ENCODE measurements at regions not wholly inside any gene's neighbourhood (a gene's known extent, or its start where the extent isn't known, plus 50 kb on each side); places are given as distances from the start of the nearest gene placed in this dataset.

GRCh38 chr5:68817632-68818031 is 276.2 kb upstream of the SLC30A5 start:
- TF ChIP-seq TAF1 (IDR thresholded peaks at IDR 0.05; ENCODE audit: borderline replicate concordance, low read depth, low read length), result no peak
- no peak for TF ChIP-seq POLR2AphosphoS5 (IDR thresholded peaks at IDR 0.05; ENCODE audit: low read depth, low read length)
- TF ChIP-seq POLR2A (IDR thresholded peaks at IDR 0.05; ENCODE audit: low read depth, low read length), result no peak
- DNase-seq (ENCODE audit: insufficient read length) (no peak), FAIRE-seq (peak; percentile 33)

- no peak for FAIRE-seq
- no peak for DNase-seq (ENCODE audit: insufficient read length)
- TF ChIP-seq POLR2AphosphoS5 (IDR thresholded peaks at IDR 0.05; ENCODE audit: low read depth, low read length) (no peak), TAF1 (IDR thresholded peaks at IDR 0.05; ENCODE audit: borderline replicate concordance, low read depth, low read length) (no peak), POLR2A (IDR thresholded peaks at IDR 0.05; ENCODE audit: low read depth, low read length) (no peak)
Measured at GRCh38 chr5:68818057-68818695, 275.6 kb upstream of the SLC30A5 start.

GRCh38 chr5:68818870-68819269 is 274.9 kb upstream of the SLC30A5 start:
- no peak for TF ChIP-seq POLR2A (IDR thresholded peaks at IDR 0.05; ENCODE audit: low read depth, low read length)
- no peak for TF ChIP-seq POLR2AphosphoS5 (IDR thresholded peaks at IDR 0.05; ENCODE audit: low read depth, low read length)
- no peak for TF ChIP-seq TAF1 (IDR thresholded peaks at IDR 0.05; ENCODE audit: borderline replicate concordance, low read depth, low read length)
- FAIRE-seq (no peak), DNase-seq (ENCODE audit: insufficient read length) (no peak)

GRCh38 chr5:68821056-68821455 is 272.8 kb upstream of the SLC30A5 start:
- DNase-seq (ENCODE audit: insufficient read length), result no peak
- FAIRE-seq, result no peak
- TF ChIP-seq TAF1 (IDR thresholded peaks at IDR 0.05; ENCODE audit: borderline replicate concordance, low read depth, low read length) (no peak), POLR2AphosphoS5 (IDR thresholded peaks at IDR 0.05; ENCODE audit: low read depth, low read length) (no peak), POLR2A (IDR thresholded peaks at IDR 0.05; ENCODE audit: low read depth, low read length) (no peak)

- FAIRE-seq, result no peak
Measured at GRCh38 chr5:68822796-68823195, 271.0 kb upstream of the SLC30A5 start.

GRCh38 chr5:68823301-68823700 is 270.5 kb upstream of the SLC30A5 start:
- TF ChIP-seq TAF1 (IDR thresholded peaks at IDR 0.05; ENCODE audit: borderline replicate concordance, low read depth, low read length) (no peak), POLR2A (IDR thresholded peaks at IDR 0.05; ENCODE audit: low read depth, low read length) (no peak), POLR2AphosphoS5 (IDR thresholded peaks at IDR 0.05; ENCODE audit: low read depth, low read length) (no peak)
- FAIRE-seq (no peak), DNase-seq (ENCODE audit: insufficient read length) (no peak)

More at GRCh38 chr5:68822796-68823195, 271.0 kb upstream of the SLC30A5 start:
- no peak for DNase-seq (ENCODE audit: insufficient read length)
- TF ChIP-seq TAF1 (IDR thresholded peaks at IDR 0.05; ENCODE audit: borderline replicate concordance, low read depth, low read length) (no peak), POLR2AphosphoS5 (IDR thresholded peaks at IDR 0.05; ENCODE audit: low read depth, low read length) (no peak), POLR2A (IDR thresholded peaks at IDR 0.05; ENCODE audit: low read depth, low read length) (no peak)

- no peak for TF ChIP-seq POLR2AphosphoS5 (IDR thresholded peaks at IDR 0.05; ENCODE audit: low read depth, low read length)
- no peak for TF ChIP-seq POLR2A (IDR thresholded peaks at IDR 0.05; ENCODE audit: low read depth, low read length)
- TF ChIP-seq TAF1 (IDR thresholded peaks at IDR 0.05; ENCODE audit: borderline replicate concordance, low read depth, low read length), result no peak
- no peak for DNase-seq (ENCODE audit: insufficient read length)
- FAIRE-seq, result no peak
Measured at GRCh38 chr5:68830377-68830898, 263.4 kb upstream of the SLC30A5 start.

- TF ChIP-seq POLR2AphosphoS5 (IDR thresholded peaks at IDR 0.05; ENCODE audit: low read depth, low read length) (no peak), POLR2A (IDR thresholded peaks at IDR 0.05; ENCODE audit: low read depth, low read length) (no peak), TAF1 (IDR thresholded peaks at IDR 0.05; ENCODE audit: borderline replicate concordance, low read depth, low read length) (no peak)
- DNase-seq (ENCODE audit: insufficient read length) (no peak), FAIRE-seq (peak; percentile 38)
Measured at GRCh38 chr5:68834491-68834981, 259.3 kb upstream of the SLC30A5 start.

GRCh38 chr5:68838157-68838718 is 255.6 kb upstream of the SLC30A5 start:
- no peak for FAIRE-seq
- TF ChIP-seq POLR2A (IDR thresholded peaks at IDR 0.05; ENCODE audit: low read depth, low read length) (no peak), POLR2AphosphoS5 (IDR thresholded peaks at IDR 0.05; ENCODE audit: low read depth, low read length) (no peak), TAF1 (IDR thresholded peaks at IDR 0.05; ENCODE audit: borderline replicate concordance, low read depth, low read length) (no peak)
- DNase-seq (ENCODE audit: insufficient read length), result no peak

- DNase-seq (ENCODE audit: insufficient read length) (no peak), FAIRE-seq (no peak)
- TF ChIP-seq POLR2AphosphoS5 (IDR thresholded peaks at IDR 0.05; ENCODE audit: low read depth, low read length), result no peak
- TF ChIP-seq TAF1 (IDR thresholded peaks at IDR 0.05; ENCODE audit: borderline replicate concordance, low read depth, low read length), result no peak
- TF ChIP-seq POLR2A (IDR thresholded peaks at IDR 0.05; ENCODE audit: low read depth, low read length), result no peak
Measured at GRCh38 chr5:68839019-68839552, 254.7 kb upstream of the SLC30A5 start.

GRCh38 chr5:68843624-68844364 is 250.0 kb upstream of the SLC30A5 start:
- TF ChIP-seq TAF1 (IDR thresholded peaks at IDR 0.05; ENCODE audit: borderline replicate concordance, low read depth, low read length) (no peak), POLR2AphosphoS5 (IDR thresholded peaks at IDR 0.05; ENCODE audit: low read depth, low read length) (no peak), POLR2A (IDR thresholded peaks at IDR 0.05; ENCODE audit: low read depth, low read length) (no peak)
- FAIRE-seq, result no peak
- DNase-seq (ENCODE audit: insufficient read length), result no peak

Data from GM12892 (cell line).